ENCODE measurements at regions not wholly inside any gene's neighbourhood (a gene's known extent, or its start where the extent isn't known, plus 50 kb on each side); places are given as distances from the start of the nearest gene placed in this dataset.

GRCh38 chr17:22443061-22443460 is 750.7 kb downstream of the KCNJ18 start:
- no peak for TF ChIP-seq CTCF (IDR thresholded peaks at IDR 0.05)
- no peak for TF ChIP-seq EZH2 (IDR thresholded peaks at IDR 0.05)
- no peak for TF ChIP-seq EZH2phosphoT487 (IDR thresholded peaks at IDR 0.05)

Data from neural progenitor cell (in vitro differentiated cells).